ES-I3 (cell line): ENCODE measurements at regions not wholly inside any gene's neighbourhood (a gene's known extent, or its start where the extent isn't known, plus 50 kb on each side); places are given as distances from the start of the nearest gene placed in this dataset.
"Not testable (repeated sequence)": the region's sequence is repeated elsewhere in the genome, so short reads cannot be mapped to it uniquely, and the experiment has no call there.

Source experiments
- H3K36me3 ChIP-seq: 2 replicates; pipeline ENCODE4 v1.6.1; 2013; ENCODE audit warnings: mild to moderate bottlenecking, low read length, control low read depth, moderate library complexity; ENCODE audit not compliant: insufficient read depth
- H3K4me1 ChIP-seq: 2 replicates; pipeline ENCODE4 v1.6.1; 2013; ENCODE audit warnings: mild to moderate bottlenecking, control low read depth, low read length; ENCODE audit not compliant: insufficient read depth
- H3K9ac ChIP-seq: 2 replicates; pipeline ENCODE4 v1.6.1; 2013; ENCODE audit warnings: low read depth, mild to moderate bottlenecking, low read length, moderate library complexity
- H3K9me3 ChIP-seq: 2 replicates; pipeline ENCODE4 v1.6.1; 2013; ENCODE audit warnings: mild to moderate bottlenecking, low read length, moderate library complexity; ENCODE audit not compliant: control insufficient read depth, insufficient read depth

- H3K9me3 ChIP-seq = no peaks in the 10 kb centered on the region
- no peaks in the 10 kb centered on the region for H3K4me1 ChIP-seq
- H3K9ac ChIP-seq = no peak overlapping the region
- no peaks in the 10 kb centered on the region for H3K36me3 ChIP-seq
These were observed 50.9 kb upstream of the MITF start for GRCh38 chr3:69688400-69688799.

GRCh38 chr3:69687641-69688040 lies 51.6 kb upstream of the MITF start:
- Histone ChIP-seq H3K9me3 (no peaks in the 10 kb centered on the region), H3K9ac (no peak overlapping the region), H3K36me3 (no peaks in the 10 kb centered on the region), H3K4me1 (no peaks in the 10 kb centered on the region)

- H3K9me3 ChIP-seq = no peaks in the 10 kb centered on the region
- no peaks in the 10 kb centered on the region for H3K36me3 ChIP-seq
- H3K9ac ChIP-seq = no peak overlapping the region
- no peaks in the 10 kb centered on the region for H3K4me1 ChIP-seq
These were observed 53.2 kb upstream of the MITF start for GRCh38 chr3:69686056-69686455.

GRCh38 chr3:69684309-69684961 lies 54.8 kb upstream of the MITF start:
- Histone ChIP-seq H3K9me3 (no peaks in the 10 kb centered on the region), H3K4me1 (no peaks in the 10 kb centered on the region)

GRCh38 chr3:69683082-69683806 lies 56.0 kb upstream of the MITF start:
- Histone ChIP-seq H3K9ac (no peak overlapping the region), H3K9me3 (no peaks in the 10 kb centered on the region), H3K36me3 (no peaks in the 10 kb centered on the region), H3K4me1 (no peaks in the 10 kb centered on the region)

More at GRCh38 chr3:69684309-69684961, 54.8 kb upstream of the MITF start:
- Histone ChIP-seq H3K9ac (no peak overlapping the region), H3K36me3 (no peaks in the 10 kb centered on the region)

GRCh38 chr3:69677456-69677855 lies 61.8 kb upstream of the MITF start:
- not testable (repeated sequence) for H3K4me1 ChIP-seq, H3K36me3 ChIP-seq, H3K9ac ChIP-seq, H3K9me3 ChIP-seq

GRCh38 chr3:69675786-69676530 lies 63.3 kb upstream of the MITF start:
- no peaks in the 10 kb centered on the region for H3K4me1 ChIP-seq
- H3K9me3 ChIP-seq = no peaks in the 10 kb centered on the region
- H3K36me3 ChIP-seq = no peaks in the 10 kb centered on the region
- no peak overlapping the region for H3K9ac ChIP-seq

- Histone ChIP-seq H3K4me1 (no peaks in the 10 kb centered on the region), H3K9ac (no peak overlapping the region), H3K36me3 (no peaks in the 10 kb centered on the region), H3K9me3 (no peaks in the 10 kb centered on the region)
These were observed 64.5 kb upstream of the MITF start for GRCh38 chr3:69674752-69675151.

GRCh38 chr3:69671082-69671952 lies 67.9 kb upstream of the MITF start:
- H3K9me3 ChIP-seq = no peaks in the 10 kb centered on the region
- no peaks in the 10 kb centered on the region for H3K36me3 ChIP-seq
- H3K4me1 ChIP-seq = no peaks in the 10 kb centered on the region
- no peak overlapping the region for H3K9ac ChIP-seq

GRCh38 chr3:69669070-69669469 lies 70.2 kb upstream of the MITF start:
- H3K36me3 ChIP-seq = no peaks in the 10 kb centered on the region
- no peaks in the 10 kb centered on the region for H3K9me3 ChIP-seq
- no peaks in the 10 kb centered on the region for H3K4me1 ChIP-seq
- no peak overlapping the region for H3K9ac ChIP-seq

GRCh38 chr3:69665026-69665737 lies 74.1 kb upstream of the MITF start:
- H3K36me3 ChIP-seq = no peaks in the 10 kb centered on the region
- H3K9ac ChIP-seq = no peak overlapping the region
- H3K4me1 ChIP-seq = no peaks in the 10 kb centered on the region
- no peaks in the 10 kb centered on the region for H3K9me3 ChIP-seq

- Histone ChIP-seq H3K4me1 (no peaks in the 10 kb centered on the region), H3K9me3 (no peaks in the 10 kb centered on the region), H3K36me3 (no peaks in the 10 kb centered on the region), H3K9ac (no peak overlapping the region)
These were observed 78.6 kb upstream of the MITF start for GRCh38 chr3:69660631-69661030.

- no peaks in the 10 kb centered on the region for H3K36me3 ChIP-seq
- no peaks in the 10 kb centered on the region for H3K4me1 ChIP-seq
- H3K9me3 ChIP-seq = no peaks in the 10 kb centered on the region
- H3K9ac ChIP-seq = no peak overlapping the region
These were observed 79.9 kb upstream of the MITF start for GRCh38 chr3:69659180-69659910.
